Stimulated activated CD4-positive, alpha-beta T cell treated with anti-CD3 and anti-CD28 coated beads, TNF-alpha, amount 100 ng/mL, for 4 hours (primary cell): ENCODE measurements at regions not wholly inside any gene's neighbourhood (a gene's known extent, or its start where the extent isn't known, plus 50 kb on each side); places are given as distances from the start of the nearest gene placed in this dataset.
"Not testable (repeated sequence)": the region's sequence is repeated elsewhere in the genome, so short reads cannot be mapped to it uniquely, and the experiment has no call there.

ENCODE experiments used
- DNase-seq, 3 experiments: peaks; one replicate each; pipeline ENCODE4 v3.0.0-alpha.2; 2020; ENCODE audit warnings: low read depth in 3 of 3

- no peak for DNase-seq
Observed at GRCh38 chr9:113705306-113705927, 170.7 kb upstream of the ZNF618 start.

- DNase-seq: no peak
Observed at GRCh38 chr9:113705928-113706519, 170.1 kb upstream of the ZNF618 start.

DNA sequence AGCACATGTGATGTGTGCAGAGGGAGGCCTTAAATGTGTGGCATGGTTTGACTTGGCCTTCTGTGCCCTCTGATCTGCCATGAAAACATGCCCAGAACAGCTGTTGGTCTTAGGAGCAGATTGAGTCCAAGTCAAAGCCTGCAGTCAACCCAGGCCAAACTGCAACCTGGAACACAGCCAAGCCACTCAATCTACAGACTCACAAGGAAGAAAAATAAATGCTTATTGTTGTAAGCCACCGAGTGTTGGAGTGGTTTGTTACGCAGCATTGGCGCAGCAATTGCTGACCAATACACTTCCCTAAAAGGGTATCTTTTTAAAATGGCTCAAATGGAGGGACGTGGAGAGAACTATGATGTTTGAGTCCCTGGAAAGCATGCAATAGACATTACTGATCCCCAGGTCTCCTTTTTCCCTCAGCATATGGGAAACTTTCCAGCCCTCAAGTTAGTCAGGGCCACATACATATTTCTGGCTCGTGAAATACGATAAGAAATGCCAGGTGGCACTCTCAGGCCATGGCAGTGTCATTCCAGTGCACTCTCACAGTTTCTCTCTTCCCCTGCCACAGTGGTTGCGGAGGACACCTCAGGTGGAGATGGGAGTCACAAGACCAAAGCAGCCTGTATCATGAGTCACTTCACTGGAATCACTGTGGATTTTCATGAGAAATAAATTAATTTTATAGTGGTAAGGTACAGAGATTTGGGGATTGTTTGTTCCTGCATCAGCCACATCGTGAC is 168.0 kb upstream of the ZNF618 start:
- DNase-seq: no peak

DNA sequence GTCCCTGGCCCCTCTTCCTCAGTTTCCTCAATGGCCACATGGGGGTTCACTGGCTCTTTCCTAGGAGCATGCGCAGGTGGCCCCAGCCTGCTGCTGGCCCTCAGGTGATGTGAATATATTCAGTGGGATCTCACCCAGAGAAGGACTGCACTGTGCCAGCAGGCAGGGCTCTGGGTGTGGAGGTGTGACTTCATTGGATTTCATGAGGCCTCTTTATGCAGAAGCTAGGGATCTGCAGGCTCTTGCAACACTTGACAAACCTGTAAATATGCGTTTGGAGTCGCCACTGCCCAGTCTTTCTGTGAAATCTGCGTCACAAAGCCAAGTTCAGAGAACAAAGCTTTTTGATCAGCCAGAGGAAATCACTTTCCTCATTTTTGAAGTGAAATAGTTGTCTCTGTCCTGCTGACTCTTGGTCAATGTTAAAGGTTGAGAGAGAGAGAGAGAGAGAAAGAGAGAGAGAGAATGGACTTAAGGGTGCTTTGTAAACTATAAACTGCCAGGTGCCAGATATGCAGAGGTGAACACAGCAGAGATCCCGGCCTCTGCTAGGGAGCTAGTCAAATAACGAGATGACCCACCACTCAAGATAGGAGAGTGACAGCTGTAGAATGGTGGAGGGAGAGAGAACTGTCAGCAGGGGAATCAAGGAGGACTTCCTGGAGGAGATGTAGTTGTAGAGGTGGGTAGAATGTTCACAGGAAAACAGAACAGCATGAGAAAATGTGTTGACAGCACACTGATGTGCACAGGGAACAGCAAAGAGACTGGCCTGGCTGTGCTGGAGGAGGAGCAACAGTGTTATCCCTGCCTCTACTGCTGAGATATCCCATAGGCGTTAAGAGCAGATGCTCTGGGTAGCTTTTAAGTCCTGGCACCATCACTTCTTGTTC is 167.0 kb upstream of the ZNF618 start:
- DNase-seq: no peak

- DNase-seq: no peak
Observed at GRCh38 chr9:113709721-113710120, 166.4 kb upstream of the ZNF618 start.

- DNase-seq: no peak
Observed at GRCh38 chr9:113711251-113711650, 164.9 kb upstream of the ZNF618 start.

DNA sequence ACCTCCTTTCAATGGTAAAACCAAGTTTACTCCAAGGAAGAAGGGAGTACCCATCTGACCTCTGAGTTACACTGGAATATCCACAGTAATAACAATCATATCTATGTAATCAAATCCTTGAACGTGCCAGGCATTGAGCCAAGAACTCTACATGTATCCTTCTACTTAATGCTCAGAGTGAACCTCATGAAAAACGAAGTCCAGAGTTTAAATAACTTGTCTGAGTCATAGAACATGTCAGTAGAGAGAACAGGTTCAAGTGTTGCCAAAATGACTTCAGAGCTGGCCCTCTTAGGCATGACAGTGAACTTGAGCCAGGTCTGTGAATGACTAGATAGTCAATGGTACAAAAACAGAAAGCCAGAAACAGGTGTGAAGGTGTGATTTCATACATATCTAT is 164.1 kb upstream of the ZNF618 start:
- DNase-seq: no peak

DNA sequence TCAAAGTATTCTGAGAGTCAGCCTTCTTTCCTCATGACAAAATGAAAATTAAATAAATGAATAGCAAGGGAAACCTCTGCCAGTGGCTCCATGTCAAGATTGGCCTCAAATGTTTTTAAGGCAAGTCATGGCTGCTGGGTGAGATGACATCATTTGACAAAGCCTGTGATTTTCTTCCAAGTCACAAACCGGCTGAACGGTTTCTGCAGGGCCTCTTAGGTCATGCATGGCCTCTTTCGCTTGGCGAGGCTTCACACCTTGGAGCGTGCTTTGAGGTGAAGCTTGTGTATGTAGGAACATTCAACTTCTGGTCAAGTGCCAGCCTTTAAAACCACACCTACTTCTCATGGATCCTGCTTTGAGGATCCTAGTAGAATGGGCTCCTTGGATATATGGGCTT is 161.0 kb upstream of the ZNF618 start:
- DNase-seq: no peak

DNA sequence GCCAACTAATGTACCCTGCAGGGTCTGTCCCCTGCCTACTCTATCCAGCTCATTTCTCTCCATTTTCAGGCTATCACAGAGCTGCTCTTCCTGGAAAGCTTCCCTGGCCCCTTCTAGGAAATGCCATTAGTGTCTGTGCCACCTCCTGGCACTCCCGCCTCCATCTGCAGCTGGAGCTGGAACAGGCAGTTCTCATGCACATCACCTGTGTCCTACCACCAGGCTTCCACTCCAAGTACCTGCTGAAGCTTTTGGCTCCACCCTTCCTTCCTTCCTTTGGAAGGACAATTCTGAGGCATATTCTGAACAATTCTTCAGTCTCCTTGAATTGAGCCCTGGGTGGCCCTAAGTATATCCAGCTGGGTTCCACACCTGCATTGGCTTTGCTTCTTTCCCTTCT is 156.2 kb upstream of the ZNF618 start:
- DNase-seq: no peak

- DNase-seq: no peak
Observed at GRCh38 chr9:113720495-113720894, 155.6 kb upstream of the ZNF618 start.

GRCh38 chr9:113721856-113722255 is 154.3 kb upstream of the ZNF618 start:
- DNase-seq: no peak

GRCh38 chr9:113724202-113724601 is 151.9 kb upstream of the ZNF618 start:
- DNase-seq: no peak

- DNase-seq: no peak
Observed at GRCh38 chr9:113728989-113729388, 147.1 kb upstream of the ZNF618 start.

GRCh38 chr9:113734826-113735225 is 141.3 kb upstream of the ZNF618 start:
- no peak for DNase-seq

- no peak for DNase-seq
Observed at GRCh38 chr9:113737517-113738271, 138.4 kb upstream of the ZNF618 start.

DNA sequence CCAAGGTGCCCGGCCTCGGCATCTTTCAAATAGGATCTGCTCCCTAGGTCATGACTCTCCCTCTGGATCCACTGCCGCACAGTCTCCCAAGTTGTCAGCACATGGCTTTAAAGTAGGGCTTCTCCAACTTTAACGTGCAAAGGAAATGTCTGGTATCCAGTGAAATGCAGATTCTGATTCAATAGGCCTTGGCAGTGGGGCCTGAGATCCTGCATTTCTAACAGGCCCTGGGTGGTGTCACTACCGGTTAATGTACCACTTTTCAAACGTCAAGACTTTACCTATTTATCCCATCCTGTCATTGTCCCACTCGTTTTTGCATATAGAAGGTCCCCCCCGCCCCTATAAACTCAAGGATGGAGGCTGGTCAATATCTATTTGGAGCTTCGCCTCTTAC is 137.6 kb upstream of the ZNF618 start:
- DNase-seq: no peak

GRCh38 chr9:113738893-113739604 is 137.1 kb upstream of the ZNF618 start:
- no peak for DNase-seq

DNA sequence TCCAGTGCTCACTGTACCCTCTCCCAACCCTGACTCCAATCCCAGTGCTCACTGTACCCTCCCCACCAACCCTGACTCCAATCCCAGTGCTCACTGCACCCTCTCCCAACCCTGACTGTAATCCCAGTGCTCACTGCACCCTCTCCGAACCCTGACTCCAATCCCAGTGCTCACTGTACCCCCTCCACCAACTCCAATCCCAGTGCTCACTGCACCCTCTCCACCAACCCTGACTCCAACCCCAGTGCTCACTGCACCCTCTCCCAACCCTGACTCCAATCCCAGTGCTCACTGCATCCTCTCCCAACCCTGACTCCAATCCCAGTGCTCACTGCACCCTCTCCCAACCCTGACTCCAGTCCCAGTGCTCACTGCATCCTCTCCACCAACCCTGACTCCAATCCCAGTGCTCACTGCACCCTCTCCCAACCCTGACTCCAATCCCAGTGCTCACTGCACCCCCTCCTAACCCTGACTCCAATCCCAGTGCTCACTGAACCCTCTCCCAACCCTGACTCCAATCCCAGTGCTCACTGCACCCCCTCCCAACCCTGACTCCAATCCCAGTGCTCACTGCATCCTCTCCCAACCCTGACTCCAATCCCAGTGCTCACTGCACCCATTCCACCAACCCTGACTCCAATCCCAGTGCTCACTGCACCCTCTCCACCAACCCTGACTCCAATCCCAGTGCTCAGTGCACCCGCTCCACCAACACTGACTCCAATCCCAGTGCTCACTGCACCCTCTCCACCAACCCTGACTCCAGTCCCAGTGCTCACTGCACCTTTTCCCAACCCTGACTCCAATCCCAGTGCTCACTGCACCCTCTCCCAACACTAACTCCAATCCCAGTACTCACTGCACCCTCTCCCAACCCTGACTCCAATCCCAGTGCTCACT is 136.3 kb upstream of the ZNF618 start:
- DNase-seq: not testable (repeated sequence)
